Astrocyte of the cerebellum (primary cell): ENCODE measurements at regions not wholly inside any gene's neighbourhood (a gene's known extent, or its start where the extent isn't known, plus 50 kb on each side); places are given as distances from the start of the nearest gene placed in this dataset.

Experiments
- DNase-seq: peaks from one replicate; pipeline ENCODE4 v3.0.0-alpha.2; 2011; ENCODE audit warnings: low read depth
- H3K4me3 ChIP-seq: 2 replicates; pipeline ENCODE4 v1.5.1; 2011; ENCODE audit warnings: mild to moderate bottlenecking, low read depth, low read length, moderate library complexity
- in situ Hi-C: cut with HindIII; loops from 2 replicates; pipeline ENCODE4 v1.10.0; 2017; ENCODE audit warnings: low sequenced_read_pairs
- TF ChIP-seq, protein P1 (sequence below): IDR thresholded peaks from 2 replicates; pipeline ENCODE4 v1.5.1; 2012; ENCODE audit warnings: low read length, low read depth, moderate library complexity, mild to moderate bottlenecking; ENCODE audit errors: missing control alignments

- H3K4me3 ChIP-seq = no peak overlapping the region
- no peak for DNase-seq
- in situ Hi-C loops = no loop called here
- TF ChIP-seq, protein P1, sequence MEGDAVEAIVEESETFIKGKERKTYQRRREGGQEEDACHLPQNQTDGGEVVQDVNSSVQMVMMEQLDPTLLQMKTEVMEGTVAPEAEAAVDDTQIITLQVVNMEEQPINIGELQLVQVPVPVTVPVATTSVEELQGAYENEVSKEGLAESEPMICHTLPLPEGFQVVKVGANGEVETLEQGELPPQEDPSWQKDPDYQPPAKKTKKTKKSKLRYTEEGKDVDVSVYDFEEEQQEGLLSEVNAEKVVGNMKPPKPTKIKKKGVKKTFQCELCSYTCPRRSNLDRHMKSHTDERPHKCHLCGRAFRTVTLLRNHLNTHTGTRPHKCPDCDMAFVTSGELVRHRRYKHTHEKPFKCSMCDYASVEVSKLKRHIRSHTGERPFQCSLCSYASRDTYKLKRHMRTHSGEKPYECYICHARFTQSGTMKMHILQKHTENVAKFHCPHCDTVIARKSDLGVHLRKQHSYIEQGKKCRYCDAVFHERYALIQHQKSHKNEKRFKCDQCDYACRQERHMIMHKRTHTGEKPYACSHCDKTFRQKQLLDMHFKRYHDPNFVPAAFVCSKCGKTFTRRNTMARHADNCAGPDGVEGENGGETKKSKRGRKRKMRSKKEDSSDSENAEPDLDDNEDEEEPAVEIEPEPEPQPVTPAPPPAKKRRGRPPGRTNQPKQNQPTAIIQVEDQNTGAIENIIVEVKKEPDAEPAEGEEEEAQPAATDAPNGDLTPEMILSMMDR = no peak
These were observed 1615.8 kb downstream of the ARAP2 start for GRCh38 chr4:34628471-34628870.

- no peak overlapping the region for H3K4me3 ChIP-seq
- TF ChIP-seq, protein P1 = no peak
- in situ Hi-C loops = no loop called here
- DNase-seq = no peak
These were observed 1614.9 kb downstream of the ARAP2 start for GRCh38 chr4:34629451-34629850.

GRCh38 chr4:34633241-34633640 lies 1611.1 kb downstream of the ARAP2 start:
- no peak overlapping the region for H3K4me3 ChIP-seq
- TF ChIP-seq, protein P1 = no peak
- in situ Hi-C loops = no loop called here
- peak; percentile 50 for DNase-seq

DNA sequence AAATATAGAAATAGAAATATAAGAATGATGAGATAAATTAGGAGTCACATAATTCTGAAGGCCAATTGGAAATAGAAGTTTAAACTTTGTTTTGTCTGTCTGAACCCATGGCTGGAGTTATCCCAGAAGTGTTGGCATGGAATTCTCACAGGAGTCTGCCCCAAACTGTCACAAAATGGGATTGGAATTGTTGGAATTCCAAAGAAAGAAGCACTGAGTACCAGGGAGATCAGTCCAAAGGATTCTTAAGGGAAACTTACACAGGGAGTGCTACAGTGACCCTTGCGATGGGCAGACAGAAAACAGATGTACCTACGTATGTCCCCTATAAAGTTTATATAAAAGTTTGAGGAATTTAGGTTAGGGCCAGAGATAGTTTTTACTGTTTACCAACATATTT lies 1607.7 kb downstream of the ARAP2 start:
- TF ChIP-seq, protein P1 = no peak
- no peak for DNase-seq
- in situ Hi-C loops = no loop called here
- no peak overlapping the region for H3K4me3 ChIP-seq

DNA sequence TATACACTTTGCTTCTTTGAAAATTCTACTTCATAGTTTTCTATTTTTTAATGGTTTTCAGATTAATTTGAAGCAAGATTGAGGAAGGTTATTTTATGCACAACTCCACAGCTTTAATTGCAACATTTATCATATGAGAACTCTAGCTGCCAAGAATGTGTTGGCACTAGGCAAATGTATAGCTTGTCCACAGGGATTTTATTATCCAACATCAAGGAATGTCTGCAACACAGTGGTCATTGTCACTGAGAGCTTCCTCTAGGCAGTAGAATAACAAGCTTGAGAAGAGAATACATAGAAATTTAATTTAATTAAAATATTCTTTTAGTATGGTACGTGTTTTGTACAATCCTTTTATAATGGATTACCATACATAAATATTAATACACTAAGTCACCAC lies 1600.8 kb downstream of the ARAP2 start:
- TF ChIP-seq, protein P1 = no peak
- H3K4me3 ChIP-seq = no peak overlapping the region
- no peak for DNase-seq
- in situ Hi-C loops = no loop called here

DNA sequence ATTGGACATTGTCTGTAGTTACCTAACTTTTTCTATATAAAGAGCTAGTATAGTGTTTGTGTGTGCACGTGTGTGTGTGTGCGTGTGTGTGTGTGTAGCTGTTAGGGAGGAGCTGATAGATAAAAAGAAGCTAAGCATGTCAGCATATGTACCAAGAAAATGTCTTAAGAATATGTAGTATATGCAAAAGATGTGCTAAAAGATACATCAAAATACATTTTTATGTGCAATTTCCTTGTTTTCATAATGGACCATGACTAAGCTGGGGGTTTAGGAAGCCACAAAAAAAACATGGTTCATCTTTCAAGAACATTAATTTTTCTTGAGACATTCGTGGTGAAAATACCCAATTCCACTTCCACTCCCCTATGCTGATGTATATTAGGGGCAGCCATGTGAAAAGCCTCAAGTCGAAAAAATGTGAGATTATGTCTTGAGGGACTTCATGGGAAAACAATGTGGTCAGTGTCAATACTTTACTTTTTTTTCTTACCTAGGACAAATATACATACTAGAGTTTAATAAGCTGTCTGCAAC lies 1599.7 kb downstream of the ARAP2 start:
- TF ChIP-seq, protein P1 = no peak
- peak; percentile 67 for DNase-seq
- in situ Hi-C loops = no loop called here
- H3K4me3 ChIP-seq = no peak overlapping the region

DNA sequence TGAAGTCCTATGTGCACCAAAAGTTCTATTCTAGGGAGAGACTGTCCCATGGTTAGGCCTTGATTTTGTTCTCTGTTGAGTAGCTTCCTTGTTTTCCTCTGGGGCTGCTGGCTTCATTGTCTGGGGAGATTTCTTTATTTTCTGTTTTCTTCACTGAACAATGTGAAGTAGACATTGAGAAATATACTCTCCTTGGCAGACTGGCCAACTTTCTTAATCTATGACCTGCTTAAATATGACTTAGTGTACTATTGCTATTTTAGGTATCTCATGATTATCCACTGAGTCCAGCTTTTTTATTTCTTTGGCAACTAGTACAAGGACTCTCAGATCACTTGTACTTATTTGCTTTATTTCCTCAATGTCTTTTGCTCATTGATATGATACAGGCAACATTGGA lies 1594.6 kb downstream of the ARAP2 start:
- no peak for DNase-seq
- in situ Hi-C loops = no loop called here
- H3K4me3 ChIP-seq = no peak overlapping the region
- TF ChIP-seq, protein P1 = no peak
